Lower leg skin (tissue), 3 donors: ENCODE measurements at regions not wholly inside any gene's neighbourhood (a gene's known extent, or its start where the extent isn't known, plus 50 kb on each side); places are given as distances from the start of the nearest gene placed in this dataset.

Experiments
- POLR2A ChIP-seq, 2 donors: fragments of 450-650 bp; IDR thresholded peaks; one replicate each; pipeline ENCODE4 v1.6.1; 2016 to 2017; ENCODE audit warnings: antibody characterized with exemption in 2 of 2, mild to moderate bottlenecking in 1 of 2, moderate library complexity in 1 of 2
- TF ChIP-seq, protein P1 (sequence below), 3 donors: fragments of 450-650 bp; IDR thresholded peaks; one replicate each; pipeline ENCODE4 v1.5.1; 2016; ENCODE audit warnings: antibody characterized with exemption in 3 of 3, mild to moderate bottlenecking in 3 of 3, moderate library complexity in 2 of 3

DNA sequence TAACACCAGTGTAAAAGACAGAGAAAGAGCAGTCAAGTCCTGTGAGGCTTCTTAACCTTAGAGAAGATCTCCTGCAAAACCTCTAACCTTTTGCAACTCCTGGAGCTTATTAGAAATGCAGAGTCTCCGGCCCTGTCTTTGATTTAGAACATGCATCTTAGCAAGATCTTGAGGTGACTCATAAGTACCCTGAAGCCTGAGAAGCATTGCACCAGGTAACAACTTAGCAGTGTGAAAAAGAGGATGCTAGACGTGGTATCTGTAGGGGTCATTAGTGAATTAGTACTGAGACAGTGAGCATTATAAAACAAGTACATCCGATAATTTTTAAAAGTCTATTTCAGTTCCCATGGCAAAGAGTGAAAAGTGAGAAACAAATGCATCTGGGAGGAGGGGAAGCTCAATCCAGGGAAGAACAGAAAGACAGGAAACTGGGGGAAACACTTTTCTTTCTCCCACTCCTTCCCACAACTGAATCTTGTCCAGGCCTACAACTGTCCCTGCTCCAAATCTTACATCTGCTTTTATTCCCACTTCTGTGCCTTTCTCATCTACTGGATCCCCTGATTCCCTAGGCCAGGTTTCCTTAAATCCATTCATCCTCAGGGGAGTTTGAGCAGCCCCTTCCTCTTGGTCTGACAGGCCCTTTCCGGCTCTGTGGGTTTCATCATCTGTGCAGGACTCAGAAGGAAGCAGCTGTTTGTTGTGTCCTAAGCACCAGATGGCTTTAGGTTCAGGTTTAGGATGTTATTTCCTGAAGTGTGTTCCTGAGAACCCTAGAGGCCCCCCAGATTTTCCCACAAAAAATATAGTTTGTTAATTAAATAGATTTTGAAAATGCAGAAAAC lies 128.1 kb upstream of the IL12A start:
- TF ChIP-seq, protein P1, sequence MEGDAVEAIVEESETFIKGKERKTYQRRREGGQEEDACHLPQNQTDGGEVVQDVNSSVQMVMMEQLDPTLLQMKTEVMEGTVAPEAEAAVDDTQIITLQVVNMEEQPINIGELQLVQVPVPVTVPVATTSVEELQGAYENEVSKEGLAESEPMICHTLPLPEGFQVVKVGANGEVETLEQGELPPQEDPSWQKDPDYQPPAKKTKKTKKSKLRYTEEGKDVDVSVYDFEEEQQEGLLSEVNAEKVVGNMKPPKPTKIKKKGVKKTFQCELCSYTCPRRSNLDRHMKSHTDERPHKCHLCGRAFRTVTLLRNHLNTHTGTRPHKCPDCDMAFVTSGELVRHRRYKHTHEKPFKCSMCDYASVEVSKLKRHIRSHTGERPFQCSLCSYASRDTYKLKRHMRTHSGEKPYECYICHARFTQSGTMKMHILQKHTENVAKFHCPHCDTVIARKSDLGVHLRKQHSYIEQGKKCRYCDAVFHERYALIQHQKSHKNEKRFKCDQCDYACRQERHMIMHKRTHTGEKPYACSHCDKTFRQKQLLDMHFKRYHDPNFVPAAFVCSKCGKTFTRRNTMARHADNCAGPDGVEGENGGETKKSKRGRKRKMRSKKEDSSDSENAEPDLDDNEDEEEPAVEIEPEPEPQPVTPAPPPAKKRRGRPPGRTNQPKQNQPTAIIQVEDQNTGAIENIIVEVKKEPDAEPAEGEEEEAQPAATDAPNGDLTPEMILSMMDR (IDR thresholded peaks at IDR 0.05): no peak
- TF ChIP-seq POLR2A (IDR thresholded peaks at IDR 0.05): no peak
